ENCODE measurements at regions not wholly inside any gene's neighbourhood (a gene's known extent, or its start where the extent isn't known, plus 50 kb on each side); places are given as distances from the start of the nearest gene placed in this dataset.

- TF ChIP-seq POLR2A (IDR thresholded peaks at IDR 0.05), result no peak
- no peak for TF ChIP-seq CTCF (IDR thresholded peaks at IDR 0.05)
Measured at GRCh38 chr12:97923546-97923945, 460.9 kb downstream of the RMST start.

All from adrenal gland (tissue), 5 donors.